Activated CD4-positive, alpha-beta memory T cell treated with anti-CD3 and anti-CD28 coated beads for 36 hours (primary cell): ENCODE measurements at regions not wholly inside any gene's neighbourhood (a gene's known extent, or its start where the extent isn't known, plus 50 kb on each side); places are given as distances from the start of the nearest gene placed in this dataset.

Experiments used
- CTCF ChIA-PET: fragments of 350-600 bp; sonication (Branson Sonifier 250); formaldehyde crosslinking; loops from one replicate; lab custom pipeline; 2021; ENCODE audit warnings: antibody characterized with exemption, inconsistent platforms; lab: Charles Lee
- POLR2A ChIA-PET: fragments of 350-600 bp; sonication (Branson Sonifier 250); formaldehyde crosslinking; loops from one replicate; lab custom pipeline; 2021; ENCODE audit warnings: antibody characterized with exemption; lab: Charles Lee
- DNase-seq: peaks from one replicate; pipeline ENCODE4 v3.0.0-alpha.2; 2020
- H3K27ac Mint-ChIP-seq: one replicate; pipeline ENCODE4 v1.8.0; 2021; ENCODE audit warnings: mixed read lengths
- H3K27me3 Mint-ChIP-seq: one replicate; pipeline ENCODE4 v1.8.0; 2021; ENCODE audit warnings: mixed read lengths
- H3K36me3 Mint-ChIP-seq: one replicate; pipeline ENCODE4 v1.8.0; 2021; ENCODE audit warnings: mixed read lengths
- H3K4me1 Mint-ChIP-seq: one replicate; pipeline ENCODE4 v1.8.0; 2021; ENCODE audit warnings: low read depth, mixed read lengths
- H3K4me3 Mint-ChIP-seq: one replicate; pipeline ENCODE4 v1.8.0; 2021; ENCODE audit warnings: mild to moderate bottlenecking, mixed read lengths
- H3K9me3 Mint-ChIP-seq: one replicate; pipeline ENCODE4 v1.8.0; 2021; ENCODE audit warnings: mixed read lengths
- intact Hi-C: fragments of 100-400 bp; cut with micrococcal nuclease; formaldehyde crosslinking; loops from one replicate; pipeline ENCODE4 v1.15.1; 2023

GRCh38 chr10:44716470-44717015 lies 194.6 kb upstream of the TMEM72 start:
- H3K4me1 Mint-ChIP-seq: no peaks in the 10 kb centered on the region
- peaks cover 2% of the 10 kb centered on the region for H3K27me3 Mint-ChIP-seq

GRCh38 chr10:44723082-44723481 lies 188.1 kb upstream of the TMEM72 start:
- H3K36me3 Mint-ChIP-seq: no peaks in the 10 kb centered on the region
- peaks cover 2% of the 10 kb centered on the region for H3K27me3 Mint-ChIP-seq
- intact Hi-C loops: no loop called here

More at GRCh38 chr10:44716470-44717015, 194.6 kb upstream of the TMEM72 start:
- Mint-ChIP-seq H3K36me3 (no peaks in the 10 kb centered on the region), H3K27ac (no peak overlapping the region), H3K4me3 (no peak overlapping the region), H3K9me3 (peaks cover 4% of the 10 kb centered on the region)
- DNase-seq: no peak
- POLR2A ChIA-PET: no interaction called here
- CTCF ChIA-PET: interaction anchor here (0.7 kb wide), 1 partner anchor 35 kb away, joined by 3 read pairs; no protein-coding TSS in a partner anchor
- intact Hi-C loops: no loop called here

GRCh38 chr10:44723619-44724325 lies 187.4 kb upstream of the TMEM72 start:
- intact Hi-C loops: no loop called here
- no peaks in the 10 kb centered on the region for H3K36me3 Mint-ChIP-seq
- ChIA-PET POLR2A (no interaction called here), CTCF (no interaction called here)
- H3K27me3 Mint-ChIP-seq: peaks cover 2% of the 10 kb centered on the region
- no peak overlapping the region for H3K4me3 Mint-ChIP-seq
- H3K9me3 Mint-ChIP-seq: peaks cover 7% of the 10 kb centered on the region
- no peak for DNase-seq
- no peak overlapping the region for H3K27ac Mint-ChIP-seq
- no peaks in the 10 kb centered on the region for H3K4me1 Mint-ChIP-seq

More at GRCh38 chr10:44723082-44723481, 188.1 kb upstream of the TMEM72 start:
- Mint-ChIP-seq H3K9me3 (peaks cover 10% of the 10 kb centered on the region), H3K4me3 (no peak overlapping the region), H3K4me1 (no peaks in the 10 kb centered on the region), H3K27ac (no peak overlapping the region)
- no peak for DNase-seq
- ChIA-PET CTCF (no interaction called here), POLR2A (no interaction called here)

DNA sequence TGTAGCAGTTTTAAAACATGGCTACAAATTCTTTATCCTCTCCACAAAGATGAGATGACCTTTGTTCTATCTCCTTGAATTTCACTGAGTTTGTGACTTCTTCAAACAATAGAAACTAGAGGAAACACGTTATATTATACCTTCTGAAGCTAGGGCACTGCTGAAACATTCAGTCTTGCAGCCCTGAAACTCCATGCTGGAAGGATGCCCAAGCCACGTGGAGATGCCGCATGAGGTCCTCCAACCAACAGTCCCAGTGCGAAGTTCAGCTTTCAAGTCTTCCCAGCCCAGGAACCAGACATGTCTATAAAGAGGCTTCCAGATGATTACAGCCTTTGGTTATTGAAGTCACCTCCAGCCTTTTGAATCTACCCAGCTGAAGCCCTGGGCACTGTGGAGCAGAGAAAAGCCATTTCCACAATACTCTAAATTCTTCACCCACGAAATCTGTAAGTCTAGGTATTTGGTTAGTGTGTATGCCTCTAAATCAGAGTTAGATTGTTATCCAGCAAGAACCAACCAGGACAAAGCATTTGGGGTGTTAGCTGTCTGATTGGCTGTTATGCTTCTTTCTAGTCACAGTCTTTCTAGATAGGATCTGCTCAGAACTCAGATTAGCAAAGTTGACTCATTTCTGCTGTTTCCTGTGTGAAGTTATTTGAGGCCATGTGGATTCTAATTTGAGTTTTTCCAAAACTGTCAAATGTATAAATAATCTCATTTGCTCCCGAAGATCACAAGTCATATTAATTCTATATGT lies 186.5 kb upstream of the TMEM72 start:
- H3K36me3 Mint-ChIP-seq: no peaks in the 10 kb centered on the region
- H3K27me3 Mint-ChIP-seq: peaks cover 2% of the 10 kb centered on the region
- H3K4me3 Mint-ChIP-seq: no peak overlapping the region
- intact Hi-C loops: no loop called here
- ChIA-PET POLR2A (no interaction called here), CTCF (no interaction called here)
- H3K27ac Mint-ChIP-seq: no peak overlapping the region
- no peak for DNase-seq
- peaks cover 5% of the 10 kb centered on the region for H3K9me3 Mint-ChIP-seq
- H3K4me1 Mint-ChIP-seq: no peaks in the 10 kb centered on the region

- Mint-ChIP-seq H3K27me3 (no peaks in the 10 kb centered on the region), H3K4me3 (no peak overlapping the region), H3K4me1 (no peaks in the 10 kb centered on the region), H3K9me3 (peaks cover 8% of the 10 kb centered on the region), H3K36me3 (no peaks in the 10 kb centered on the region), H3K27ac (no peak overlapping the region)
- CTCF ChIA-PET: no interaction called here
- intact Hi-C loops: no loop called here
- no peak for DNase-seq
- POLR2A ChIA-PET: no interaction called here
Observed at GRCh38 chr10:44725404-44725803, 185.7 kb upstream of the TMEM72 start.

- H3K4me3 Mint-ChIP-seq: no peak overlapping the region
- H3K27me3 Mint-ChIP-seq: no peaks in the 10 kb centered on the region
- no peak overlapping the region for H3K27ac Mint-ChIP-seq
- intact Hi-C loops: no loop called here
- no peaks in the 10 kb centered on the region for H3K4me1 Mint-ChIP-seq
- peaks cover 10% of the 10 kb centered on the region for H3K9me3 Mint-ChIP-seq
- no peak for DNase-seq
- ChIA-PET CTCF (no interaction called here), POLR2A (no interaction called here)
- no peaks in the 10 kb centered on the region for H3K36me3 Mint-ChIP-seq
Observed at GRCh38 chr10:44731283-44731682, 179.9 kb upstream of the TMEM72 start.

DNA sequence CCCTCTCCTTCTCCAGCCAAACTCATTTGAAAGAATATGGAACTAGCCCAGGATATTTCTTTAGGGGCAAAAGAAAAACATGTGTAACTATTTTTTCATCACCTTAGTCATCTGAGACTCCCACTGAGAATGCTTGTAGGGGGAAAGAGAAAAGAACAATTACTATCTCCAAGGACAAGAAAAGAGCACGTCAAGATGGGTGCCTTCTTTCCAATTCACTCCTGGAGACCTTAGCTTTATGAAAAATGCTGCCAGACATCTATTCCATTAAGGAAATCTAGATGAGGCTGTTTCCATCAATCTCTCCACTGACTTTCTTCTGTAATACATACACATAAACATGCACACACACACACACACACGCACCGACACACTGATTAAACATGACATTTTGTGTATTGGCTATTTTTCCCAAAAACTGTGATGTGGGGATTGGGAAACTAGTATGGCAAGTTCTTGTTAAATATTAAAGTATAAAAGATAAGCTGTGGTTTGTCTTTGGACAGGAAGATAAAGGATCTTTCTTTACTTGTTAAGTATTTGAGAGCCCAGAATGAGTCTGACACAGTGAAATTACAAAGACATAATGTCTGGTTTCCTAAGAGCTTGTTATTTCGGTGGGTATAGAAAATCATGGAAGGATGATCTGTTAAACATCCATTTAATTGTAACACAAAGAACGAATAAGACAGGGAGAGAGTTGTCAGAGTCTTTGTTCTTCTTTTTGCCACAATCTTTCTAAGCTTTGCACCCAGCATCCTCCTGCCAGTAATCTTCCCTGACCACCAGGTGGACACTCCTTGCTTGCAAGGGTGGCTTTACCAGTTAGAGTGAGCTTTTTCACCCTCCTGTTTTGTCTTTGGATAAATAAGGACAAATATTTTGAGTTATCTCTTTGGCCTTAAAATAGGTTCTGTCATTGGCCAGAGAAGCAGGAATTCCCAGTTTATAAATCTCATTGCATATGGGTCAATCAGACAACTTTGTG lies 177.3 kb upstream of the TMEM72 start:
- CTCF ChIA-PET: no interaction called here
- Mint-ChIP-seq H3K4me1 (no peaks in the 10 kb centered on the region), H3K27me3 (no peaks in the 10 kb centered on the region), H3K36me3 (no peaks in the 10 kb centered on the region), H3K4me3 (no peak overlapping the region), H3K27ac (no peak overlapping the region), H3K9me3 (peaks cover 5% of the 10 kb centered on the region)
- intact Hi-C loops: no loop called here
- DNase-seq: no peak
- POLR2A ChIA-PET: no interaction called here

- ChIA-PET CTCF (no interaction called here), POLR2A (no interaction called here)
- H3K36me3 Mint-ChIP-seq: no peaks in the 10 kb centered on the region
- no peaks in the 10 kb centered on the region for H3K9me3 Mint-ChIP-seq
- no peak overlapping the region for H3K4me3 Mint-ChIP-seq
- no peak overlapping the region for H3K27ac Mint-ChIP-seq
- DNase-seq: no peak
- peaks cover 2% of the 10 kb centered on the region for H3K27me3 Mint-ChIP-seq
- no peaks in the 10 kb centered on the region for H3K4me1 Mint-ChIP-seq
- intact Hi-C loops: no loop called here
Observed at GRCh38 chr10:44742248-44742647, 168.9 kb upstream of the TMEM72 start.

DNA sequence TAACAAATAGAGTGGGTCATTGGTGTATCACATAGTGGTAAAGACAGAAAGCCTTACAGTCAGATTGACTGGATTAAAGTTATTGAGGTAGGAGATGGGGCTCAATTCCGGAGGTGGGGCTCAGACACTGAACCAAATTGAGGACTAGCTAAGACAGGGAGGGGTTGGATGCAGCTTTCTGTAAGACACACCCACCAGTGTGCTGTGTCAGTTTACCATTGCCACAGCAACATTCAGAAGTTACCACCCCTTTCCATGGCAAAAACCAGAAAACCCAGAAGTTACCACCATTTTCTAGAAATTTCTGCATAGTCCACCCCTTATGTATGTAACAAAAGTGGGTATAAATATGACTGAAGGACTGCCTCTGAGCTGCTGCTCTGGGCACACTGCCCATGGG lies 167.6 kb upstream of the TMEM72 start:
- H3K4me3 Mint-ChIP-seq: no peak overlapping the region
- POLR2A ChIA-PET: no interaction called here
- intact Hi-C loops: no loop called here

GRCh38 chr10:44745920-44746319 lies 165.2 kb upstream of the TMEM72 start:
- Mint-ChIP-seq H3K27me3 (peaks cover 2% of the 10 kb centered on the region), H3K4me1 (no peaks in the 10 kb centered on the region), H3K27ac (no peak overlapping the region), H3K9me3 (no peaks in the 10 kb centered on the region), H3K4me3 (no peak overlapping the region), H3K36me3 (no peaks in the 10 kb centered on the region)
- no peak for DNase-seq
- POLR2A ChIA-PET: no interaction called here
- CTCF ChIA-PET: no interaction called here
- intact Hi-C loops: no loop called here

More for the DNA sequence above, 167.6 kb upstream of the TMEM72 start:
- Mint-ChIP-seq H3K4me1 (no peaks in the 10 kb centered on the region), H3K9me3 (no peaks in the 10 kb centered on the region), H3K27me3 (peaks cover 2% of the 10 kb centered on the region), H3K36me3 (no peaks in the 10 kb centered on the region), H3K27ac (no peak overlapping the region)
- CTCF ChIA-PET: no interaction called here
- DNase-seq: no peak

DNA sequence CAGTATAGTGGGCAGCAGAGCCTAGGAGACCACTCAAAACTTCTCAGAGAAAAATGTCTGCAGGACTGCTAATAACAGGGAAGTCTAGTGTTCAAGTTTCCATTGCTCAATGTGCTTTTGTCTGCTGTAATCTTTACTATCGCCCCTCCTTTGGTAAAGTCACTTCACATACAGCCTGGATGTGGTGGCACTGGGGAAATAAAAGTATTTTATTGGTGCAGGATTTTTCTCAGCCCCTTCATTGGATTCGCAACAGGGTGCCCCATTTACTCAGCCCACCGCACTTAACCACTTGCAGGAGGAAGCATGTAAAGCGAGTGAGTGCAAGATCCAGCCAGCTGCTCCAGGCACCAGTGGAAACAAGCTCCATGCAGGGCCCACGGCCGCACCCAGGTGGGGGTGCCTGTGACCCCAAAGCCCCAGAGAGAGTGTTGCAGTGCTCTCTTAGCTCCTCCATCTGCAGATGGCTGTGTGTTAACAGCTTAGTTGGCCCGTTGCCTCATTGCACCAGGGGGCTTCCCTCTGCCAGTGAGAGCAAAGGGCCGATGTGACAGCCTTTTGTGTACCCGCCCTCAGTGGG lies 163.5 kb upstream of the TMEM72 start:
- Mint-ChIP-seq H3K36me3 (no peaks in the 10 kb centered on the region), H3K9me3 (no peaks in the 10 kb centered on the region), H3K4me3 (no peak overlapping the region), H3K4me1 (no peaks in the 10 kb centered on the region), H3K27me3 (peaks cover 2% of the 10 kb centered on the region), H3K27ac (no peak overlapping the region)
- DNase-seq: no peak
- ChIA-PET POLR2A (no interaction called here), CTCF (no interaction called here)
- intact Hi-C loops: no loop called here
